IMR-90 (cell line): ENCODE measurements at regions not wholly inside any gene's neighbourhood (a gene's known extent, or its start where the extent isn't known, plus 50 kb on each side); places are given as distances from the start of the nearest gene placed in this dataset.

Source experiments
- ATAC-seq: fragments of 200-7000 bp; cut with Tn5 transposase; 2 replicates; pipeline ENCODE4 v1.9.1; 2020; ENCODE audit warnings: low read depth, mild to moderate bottlenecking, moderate library complexity
- BruUV-seq: library from RNA; stranded (reverse); fragments of 400-500 nt; replicated peaks from 2 replicates; lab custom pipeline; 2021; lab: Mats Ljungman, UMichigan
- CTCF ChIA-PET: fragments of 300-600 bp; formaldehyde crosslinking; extraction: SDS; loops from one replicate; lab custom pipeline; 2021; ENCODE audit warnings: antibody characterized with exemption; lab: Yijun Ruan, JAX
- POLR2A ChIA-PET: fragments of 300-600 bp; sonication (Branson Sonifier 250); formaldehyde crosslinking; loops from one replicate; lab custom pipeline; 2022; ENCODE audit warnings: antibody characterized with exemption; ENCODE audit not compliant: unreplicated experiment; lab: Charles Lee
- DNase-seq: peaks from one replicate; pipeline ENCODE4 v3.0.0; 2013
- H2AFZ ChIP-seq: replicated peaks from 2 replicates; pipeline ENCODE3; 2013; ENCODE audit warnings: low read length, mild to moderate bottlenecking; ENCODE audit not compliant: poor library complexity
- H2AK5ac ChIP-seq: 2 replicates; pipeline ENCODE4 v1.6.1; 2013; ENCODE audit warnings: low read depth, low read length, inconsistent platforms
- H2AK9ac ChIP-seq: replicated peaks from 2 replicates; pipeline ENCODE3; 2013; ENCODE audit warnings: mild to moderate bottlenecking, low read depth, low read length, moderate library complexity; ENCODE audit not compliant: poor library complexity
- H2BK120ac ChIP-seq: 2 replicates; pipeline ENCODE4 v1.6.1; 2013; ENCODE audit warnings: low read depth, low read length, inconsistent platforms
- H2BK15ac ChIP-seq: 3 replicates; pipeline ENCODE4 v1.6.1; 2013; ENCODE audit warnings: low read depth, low read length, inconsistent platforms
- H2BK20ac ChIP-seq: 2 replicates; pipeline ENCODE4 v1.6.1; 2013; ENCODE audit warnings: low read depth, mild to moderate bottlenecking, inconsistent platforms, low read length, moderate library complexity
- H2BK5ac ChIP-seq: 2 replicates; pipeline ENCODE4 v1.6.1; 2013; ENCODE audit warnings: mild to moderate bottlenecking, low read depth, low read length, inconsistent platforms; ENCODE audit not compliant: poor library complexity, severe bottlenecking
- H3K14ac ChIP-seq: replicated peaks from 2 replicates; pipeline ENCODE4 v1.6.1; 2013; ENCODE audit warnings: low read depth, low read length, inconsistent platforms
- H3K18ac ChIP-seq: 2 replicates; pipeline ENCODE4 v1.6.1; 2013; ENCODE audit warnings: low read depth, low read length, control low read depth
- H3K23ac ChIP-seq: 2 replicates; pipeline ENCODE4 v1.6.1; 2013; ENCODE audit warnings: low read depth, low read length, inconsistent platforms
- H3K27ac ChIP-seq: 2 replicates; pipeline ENCODE4 v1.5.1; 2013; ENCODE audit warnings: mild to moderate bottlenecking, control low read depth, low read length; ENCODE audit not compliant: insufficient read depth
- H3K27me3 ChIP-seq: 2 replicates; pipeline ENCODE4 v1.6.1; 2013; ENCODE audit warnings: low read length; ENCODE audit not compliant: control insufficient read depth, insufficient read depth
- H3K36me3 ChIP-seq: 2 replicates; pipeline ENCODE4 v1.6.1; 2013; ENCODE audit warnings: low read length, mixed read lengths; ENCODE audit not compliant: control insufficient read depth, insufficient read depth
- H3K4ac ChIP-seq: 2 replicates; pipeline ENCODE4 v1.6.1; 2013; ENCODE audit warnings: low read depth, low read length, inconsistent platforms
- H3K4me1 ChIP-seq: 2 replicates; pipeline ENCODE4 v1.6.1; 2013; ENCODE audit warnings: low read length, mixed read lengths; ENCODE audit not compliant: control insufficient read depth, insufficient read depth
- H3K4me2 ChIP-seq: 2 replicates; pipeline ENCODE4 v1.6.1; 2013; ENCODE audit warnings: low read depth, mild to moderate bottlenecking, control low read depth, low read length, moderate library complexity
- H3K4me3 ChIP-seq: 2 replicates; pipeline ENCODE4 v1.5.1; 2013; ENCODE audit warnings: low read depth, mild to moderate bottlenecking, control low read depth, low read length, moderate library complexity; ENCODE audit not compliant: insufficient read depth
- H3K56ac ChIP-seq: 2 replicates; pipeline ENCODE4 v1.6.1; 2013; ENCODE audit warnings: low read length, inconsistent platforms; ENCODE audit not compliant: insufficient read depth; ENCODE audit errors: extremely low read depth
- H3K79me1 ChIP-seq, 2 experiments: 2 replicates each; pipeline ENCODE4 v1.6.1; 2013; ENCODE audit warnings: low read length in 2 of 2, inconsistent platforms in 1 of 2, low read depth in 1 of 2
- H3K9ac ChIP-seq: 2 replicates; pipeline ENCODE4 v1.6.1; 2013; ENCODE audit warnings: low read depth, low read length, control low read depth
- H3K9me1 ChIP-seq: 2 replicates; pipeline ENCODE4 v1.6.1; 2013; ENCODE audit warnings: low read length, inconsistent platforms; ENCODE audit not compliant: insufficient read depth
- H3K9me3 ChIP-seq: 2 replicates; pipeline ENCODE4 v1.6.1; 2013; ENCODE audit warnings: low read length; ENCODE audit not compliant: control insufficient read depth, insufficient read depth
- H4K20me1 ChIP-seq: 2 replicates; pipeline ENCODE4 v1.6.1; 2013; ENCODE audit warnings: low read length, inconsistent platforms; ENCODE audit not compliant: insufficient read depth
- H4K5ac ChIP-seq: 2 replicates; pipeline ENCODE4 v1.6.1; 2013; ENCODE audit warnings: mild to moderate bottlenecking, low read depth, low read length, control low read depth
- H4K8ac ChIP-seq, 2 experiments: 2 replicates each; pipeline ENCODE4 v1.6.1; 2013; ENCODE audit warnings: low read depth in 2 of 2, low read length in 2 of 2, control low read depth in 1 of 2, inconsistent platforms in 1 of 2
- H4K91ac ChIP-seq: 2 replicates; pipeline ENCODE4 v1.6.1; 2013; ENCODE audit warnings: low read depth, low read length, inconsistent platforms; ENCODE audit not compliant: insufficient read depth
- MAFK ChIP-seq: IDR thresholded peaks from 2 replicates; pipeline ENCODE4 v1.6.1; 2012; ENCODE audit warnings: low read depth, low read length, improper control_type of control experiment
- POLR2A ChIP-seq: IDR thresholded peaks from 2 replicates; pipeline ENCODE4 v1.6.1; 2012; ENCODE audit warnings: mild to moderate bottlenecking, low read depth, low read length
- SMC3 ChIP-seq: fragments of 150-350 bp; IDR thresholded peaks from 2 replicates; pipeline ENCODE4 v1.6.1; 2016; ENCODE audit warnings: low read depth, mild to moderate bottlenecking, antibody characterized with exemption, low read length, moderate library complexity
- WGBS, 2 experiments: methylation state at CpG; one replicate each; pipeline versions ENCODE4 v1.1.5 to v1.1.7; 2013; ENCODE audit warnings: missing lambda C conversion rate in 2 of 2; ENCODE audit not compliant: insufficient read length in 1 of 2; ENCODE audit errors: extremely low coverage in 2 of 2; 5-methylcytosine and 5-hydroxymethylcytosine counted together
- dilution Hi-C: fragments of 300-500 bp; cut with HindIII; formaldehyde crosslinking; loops from one replicate; pipeline ENCODE4 v1.14.3; 2018; ENCODE audit warnings: low sequenced_read_pairs; ENCODE audit not compliant: unreplicated experiment
- in situ Hi-C: fragments of 300-500 bp; cut with MboI; formaldehyde crosslinking; loops from 3 replicates; pipeline ENCODE4 v1.14.3; 2019; ENCODE audit warnings: low sequenced_read_pairs, inconsistent platforms, mixed read lengths
- intact Hi-C: fragments of 100-400 bp; cut with micrococcal nuclease; formaldehyde crosslinking; loops from 2 replicates; pipeline ENCODE4 v1.10.0; 2022
- TF ChIP-seq, protein P1 (sequence below): conservative IDR thresholded peaks from 2 replicates; pipeline ENCODE4 v1.5.1; 2012; ENCODE audit warnings: mild to moderate bottlenecking, low read depth, low read length, improper control_type of control experiment

GRCh38 chr1:38744452-38745350, 114.9 kb downstream of the RRAGC start (continued):
- no peak for TF ChIP-seq MAFK

DNA sequence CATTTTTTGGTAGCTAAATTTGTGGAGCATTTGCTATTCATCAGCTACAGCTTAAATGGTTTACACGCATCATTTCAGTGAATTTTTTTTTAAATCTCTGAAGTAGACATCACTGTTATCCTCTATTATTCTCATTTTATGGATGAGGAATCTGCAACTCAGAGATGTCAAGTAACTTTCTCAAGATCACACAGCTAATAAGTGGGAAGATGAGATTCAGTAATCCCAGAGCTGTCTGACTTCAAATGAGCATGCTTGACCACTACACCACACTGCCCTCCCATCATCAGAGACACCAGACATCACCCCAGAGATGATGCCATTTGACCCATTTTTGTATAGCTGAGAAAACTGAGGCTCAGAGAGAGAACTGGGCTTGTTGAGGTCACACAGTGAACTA, 116.4 kb downstream of the RRAGC start:
- H3K4me3 ChIP-seq = no peak overlapping the region
- no peak overlapping the region for H2AFZ ChIP-seq
- no peak overlapping the region for H3K18ac ChIP-seq
- intact Hi-C loops = no loop called here
- no peak overlapping the region for H2AK5ac ChIP-seq
- no TSS peak for BruUV-seq
- ATAC-seq (no peak), DNase-seq (no peak)
- H3K4me2 ChIP-seq = no peak overlapping the region
- no peak overlapping the region for H3K56ac ChIP-seq
- no peak overlapping the region for H2AK9ac ChIP-seq
- no peak overlapping the region for H2BK120ac ChIP-seq
- no peaks in the 10 kb centered on the region for H3K9me1 ChIP-seq
- WGBS, 2 experiments = no CpG with 5 or more reads among the region's 1 CpG
- H3K9me3 ChIP-seq = no peaks in the 10 kb centered on the region
- H4K8ac ChIP-seq = no peak overlapping the region
- H2BK15ac ChIP-seq = no peak overlapping the region
- no peak overlapping the region for H3K23ac ChIP-seq
- CTCF ChIA-PET = interaction anchor here (0.6 kb wide), 1 partner anchor 18 kb away, joined by 3 read pairs; no protein-coding TSS in a partner anchor
- no peak overlapping the region for H2BK20ac ChIP-seq
- TF ChIP-seq SMC3 (no peak), POLR2A (no peak)
- TF ChIP-seq, protein P1, sequence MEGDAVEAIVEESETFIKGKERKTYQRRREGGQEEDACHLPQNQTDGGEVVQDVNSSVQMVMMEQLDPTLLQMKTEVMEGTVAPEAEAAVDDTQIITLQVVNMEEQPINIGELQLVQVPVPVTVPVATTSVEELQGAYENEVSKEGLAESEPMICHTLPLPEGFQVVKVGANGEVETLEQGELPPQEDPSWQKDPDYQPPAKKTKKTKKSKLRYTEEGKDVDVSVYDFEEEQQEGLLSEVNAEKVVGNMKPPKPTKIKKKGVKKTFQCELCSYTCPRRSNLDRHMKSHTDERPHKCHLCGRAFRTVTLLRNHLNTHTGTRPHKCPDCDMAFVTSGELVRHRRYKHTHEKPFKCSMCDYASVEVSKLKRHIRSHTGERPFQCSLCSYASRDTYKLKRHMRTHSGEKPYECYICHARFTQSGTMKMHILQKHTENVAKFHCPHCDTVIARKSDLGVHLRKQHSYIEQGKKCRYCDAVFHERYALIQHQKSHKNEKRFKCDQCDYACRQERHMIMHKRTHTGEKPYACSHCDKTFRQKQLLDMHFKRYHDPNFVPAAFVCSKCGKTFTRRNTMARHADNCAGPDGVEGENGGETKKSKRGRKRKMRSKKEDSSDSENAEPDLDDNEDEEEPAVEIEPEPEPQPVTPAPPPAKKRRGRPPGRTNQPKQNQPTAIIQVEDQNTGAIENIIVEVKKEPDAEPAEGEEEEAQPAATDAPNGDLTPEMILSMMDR = no peak
- no peaks in the 10 kb centered on the region for H4K20me1 ChIP-seq
- dilution Hi-C loops = no loop called here
- POLR2A ChIA-PET = interaction anchor here (0.7 kb wide), 1 partner anchor 8 kb away, joined by 6 read pairs; no protein-coding TSS in a partner anchor
- peaks cover 1% of the 10 kb centered on the region; the same call in 1 of the 2 replicates for H3K27me3 ChIP-seq
- H3K9ac ChIP-seq = no peak overlapping the region
- in situ Hi-C loops = no loop called here
- H3K79me1 ChIP-seq = no peaks in the 10 kb centered on the region
- H3K14ac ChIP-seq = no peak overlapping the region
- H3K36me3 ChIP-seq = no peaks in the 10 kb centered on the region
- H4K91ac ChIP-seq = no peak overlapping the region
- H2BK5ac ChIP-seq = no peak overlapping the region
- H4K5ac ChIP-seq = no peak overlapping the region
- no peak overlapping the region for H3K4ac ChIP-seq
- no peak overlapping the region for H3K27ac ChIP-seq
- H3K4me1 ChIP-seq = no peaks in the 10 kb centered on the region
